ENCODE measurements at regions not wholly inside any gene's neighbourhood (a gene's known extent, or its start where the extent isn't known, plus 50 kb on each side); places are given as distances from the start of the nearest gene placed in this dataset.

DNA sequence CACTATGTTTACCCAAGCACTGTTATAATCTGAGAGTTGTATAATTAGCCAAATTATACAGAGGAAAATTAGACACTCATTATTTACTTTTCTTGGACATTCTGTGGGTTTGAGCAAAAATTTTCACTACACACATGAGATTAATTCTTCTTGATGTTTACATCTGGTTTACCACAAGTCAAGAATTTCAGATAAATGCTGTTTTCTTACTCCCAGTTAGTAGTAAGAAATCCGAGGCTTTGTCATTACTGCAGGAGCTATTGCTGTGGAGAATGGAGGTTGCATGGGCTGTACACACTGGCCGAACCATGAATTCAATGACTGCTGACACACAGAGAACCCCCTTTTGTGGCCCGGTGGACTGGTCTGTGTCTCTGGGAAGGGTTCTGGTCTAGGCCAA, 207.7 kb upstream of the CFAP20DC start:
- intact Hi-C loops (cut with DNase I): no loop called here
- peaks cover 0 to 20% (median 0%) of the 10 kb centered on the region in 12 donors for H3K4me1 ChIP-seq
- no peaks in the 10 kb centered on the region for H3K36me3 ChIP-seq
- DNase-seq (no peak), ATAC-seq (no peak)
- H3K4me3 ChIP-seq: no peak overlapping the region
- H3K9me3 ChIP-seq: no peaks in the 10 kb centered on the region
- no peaks in the 10 kb centered on the region for H3K27me3 ChIP-seq
- TF ChIP-seq, protein P1, sequence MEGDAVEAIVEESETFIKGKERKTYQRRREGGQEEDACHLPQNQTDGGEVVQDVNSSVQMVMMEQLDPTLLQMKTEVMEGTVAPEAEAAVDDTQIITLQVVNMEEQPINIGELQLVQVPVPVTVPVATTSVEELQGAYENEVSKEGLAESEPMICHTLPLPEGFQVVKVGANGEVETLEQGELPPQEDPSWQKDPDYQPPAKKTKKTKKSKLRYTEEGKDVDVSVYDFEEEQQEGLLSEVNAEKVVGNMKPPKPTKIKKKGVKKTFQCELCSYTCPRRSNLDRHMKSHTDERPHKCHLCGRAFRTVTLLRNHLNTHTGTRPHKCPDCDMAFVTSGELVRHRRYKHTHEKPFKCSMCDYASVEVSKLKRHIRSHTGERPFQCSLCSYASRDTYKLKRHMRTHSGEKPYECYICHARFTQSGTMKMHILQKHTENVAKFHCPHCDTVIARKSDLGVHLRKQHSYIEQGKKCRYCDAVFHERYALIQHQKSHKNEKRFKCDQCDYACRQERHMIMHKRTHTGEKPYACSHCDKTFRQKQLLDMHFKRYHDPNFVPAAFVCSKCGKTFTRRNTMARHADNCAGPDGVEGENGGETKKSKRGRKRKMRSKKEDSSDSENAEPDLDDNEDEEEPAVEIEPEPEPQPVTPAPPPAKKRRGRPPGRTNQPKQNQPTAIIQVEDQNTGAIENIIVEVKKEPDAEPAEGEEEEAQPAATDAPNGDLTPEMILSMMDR (IDR thresholded peaks at IDR 0.05): no peak
- TF ChIP-seq POLR2A (IDR thresholded peaks at IDR 0.05): no peak
- 84 to 96% (median 88%) methylated on average over 3 of the region's 3 CpGs for WGBS, 4 donors
- no peak overlapping the region for H3K27ac ChIP-seq

DNA sequence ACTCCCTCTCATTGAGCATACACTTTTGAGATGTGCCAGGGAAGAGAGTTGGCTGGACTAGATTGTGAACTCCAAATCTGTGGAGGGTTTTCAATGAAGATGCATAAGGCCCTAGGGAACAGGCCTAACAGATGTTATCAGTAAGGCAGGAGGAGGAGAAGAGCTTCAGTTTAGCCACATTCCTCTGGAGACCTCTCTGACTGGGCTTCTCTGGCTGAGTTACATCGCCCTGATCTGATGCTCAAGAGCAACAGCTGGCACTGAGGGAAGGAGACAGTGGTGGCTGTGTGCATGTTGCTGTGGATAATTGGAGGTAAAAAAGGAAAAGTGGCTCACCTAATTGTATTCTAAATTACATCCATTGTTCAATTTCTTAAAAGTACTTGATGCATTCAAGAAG, 206.4 kb upstream of the CFAP20DC start:
- DNase-seq (no peak), ATAC-seq (no peak)
- no peak overlapping the region for H3K4me3 ChIP-seq
- 67 to 94% (median 86%) methylated on average over 1 of the region's 1 CpG for WGBS, 4 donors
- intact Hi-C loops (cut with DNase I): no loop called here
- H3K36me3 ChIP-seq: no peaks in the 10 kb centered on the region
- no peak for TF ChIP-seq POLR2A (IDR thresholded peaks at IDR 0.05)
- TF ChIP-seq, protein P1 (IDR thresholded peaks at IDR 0.05): no peak
- H3K4me1 ChIP-seq: peaks cover 0 to 14% (median 0%) of the 10 kb centered on the region in 12 donors
- no peaks in the 10 kb centered on the region for H3K9me3 ChIP-seq
- no peak overlapping the region for H3K27ac ChIP-seq
- H3K27me3 ChIP-seq: no peaks in the 10 kb centered on the region

GRCh38 chr3:59254976-59255375, 205.2 kb upstream of the CFAP20DC start:
- no peak for DNase-seq
- peaks cover 0 to 8% (median 0%) of the 10 kb centered on the region in 12 donors for H3K4me1 ChIP-seq
- no peak for ATAC-seq
- H3K27me3 ChIP-seq: no peaks in the 10 kb centered on the region
- WGBS, 4 donors: 58 to 79% (median 65%) methylated on average over 3 of the region's 3 CpGs
- H3K4me3 ChIP-seq: no peak overlapping the region
- intact Hi-C loops (cut with DNase I): no loop called here
- TF ChIP-seq POLR2A (IDR thresholded peaks at IDR 0.05): no peak
- TF ChIP-seq, protein P1 (IDR thresholded peaks at IDR 0.05): no peak
- H3K27ac ChIP-seq: no peak overlapping the region
- no peaks in the 10 kb centered on the region for H3K36me3 ChIP-seq
- H3K9me3 ChIP-seq: no peaks in the 10 kb centered on the region

- no peaks in the 10 kb centered on the region for H3K27me3 ChIP-seq
- peak in 3 of 4 donors; percentile 49 to 79 (median 68) for ATAC-seq
- 14 to 58% (median 37%) methylated on average over 5 to 7 of the region's 7 CpGs for WGBS, 4 donors
Observed at GRCh38 chr3:59254433-59254832, 204.6 kb upstream of the CFAP20DC start.

DNA sequence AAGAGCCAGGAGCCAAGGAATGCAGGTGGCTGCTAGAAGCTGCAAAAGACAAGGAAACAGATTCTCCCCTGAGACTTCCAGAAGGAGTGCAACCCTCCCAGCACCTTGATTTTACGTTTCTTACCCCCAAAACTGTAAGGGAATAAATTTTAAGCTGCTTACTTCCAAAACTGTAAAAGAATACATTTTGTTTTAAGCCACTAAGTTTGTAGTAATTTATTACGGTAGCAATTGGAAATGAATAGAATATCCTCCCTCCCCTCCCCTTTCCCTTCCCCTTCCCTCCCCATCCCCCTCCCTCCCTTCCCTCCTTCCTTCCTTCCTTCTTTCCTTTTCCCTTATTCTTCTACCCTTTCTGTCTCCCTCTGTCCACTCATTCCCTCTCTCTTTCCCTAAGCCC, 203.7 kb upstream of the CFAP20DC start:
- intact Hi-C loops (cut with DNase I): no loop called here
- TF ChIP-seq POLR2A (IDR thresholded peaks at IDR 0.05): no peak
- TF ChIP-seq, protein P1 (IDR thresholded peaks at IDR 0.05): no peak
- no peak for ATAC-seq

More at GRCh38 chr3:59254433-59254832, 204.6 kb upstream of the CFAP20DC start:
- H3K4me1 ChIP-seq: peaks cover 0 to 8% (median 0%) of the 10 kb centered on the region in 12 donors
- TF ChIP-seq POLR2A (IDR thresholded peaks at IDR 0.05): no peak
- H3K27ac ChIP-seq: no peak overlapping the region
- DNase-seq: peak in 1 of 5 donors; percentile 43
- H3K4me3 ChIP-seq: no peak overlapping the region
- intact Hi-C loops (cut with DNase I): no loop called here
- H3K36me3 ChIP-seq: no peaks in the 10 kb centered on the region
- no peaks in the 10 kb centered on the region for H3K9me3 ChIP-seq

More for the DNA sequence above, 203.7 kb upstream of the CFAP20DC start:
- Histone ChIP-seq H3K27ac (no peak overlapping the region), H3K4me3 (no peak overlapping the region), H3K36me3 (no peaks in the 10 kb centered on the region), H3K4me1 (peaks cover 0 to 8% (median 0%) of the 10 kb centered on the region in 12 donors), H3K27me3 (no peaks in the 10 kb centered on the region), H3K9me3 (no peaks in the 10 kb centered on the region)
- no peak for DNase-seq
- 71 to 79% (median 75%) methylated on average over 2 of the region's 2 CpGs for WGBS, 4 donors

All from heart left ventricle (tissue), 16 donors.